Right lung (tissue), 2 donors: ENCODE measurements at regions not wholly inside any gene's neighbourhood (a gene's known extent, or its start where the extent isn't known, plus 50 kb on each side); places are given as distances from the start of the nearest gene placed in this dataset.

ENCODE experiments used
- DNase-seq, 2 donors: peaks; one replicate each; pipeline ENCODE4 v3.0.0-alpha.2; 2013

DNA sequence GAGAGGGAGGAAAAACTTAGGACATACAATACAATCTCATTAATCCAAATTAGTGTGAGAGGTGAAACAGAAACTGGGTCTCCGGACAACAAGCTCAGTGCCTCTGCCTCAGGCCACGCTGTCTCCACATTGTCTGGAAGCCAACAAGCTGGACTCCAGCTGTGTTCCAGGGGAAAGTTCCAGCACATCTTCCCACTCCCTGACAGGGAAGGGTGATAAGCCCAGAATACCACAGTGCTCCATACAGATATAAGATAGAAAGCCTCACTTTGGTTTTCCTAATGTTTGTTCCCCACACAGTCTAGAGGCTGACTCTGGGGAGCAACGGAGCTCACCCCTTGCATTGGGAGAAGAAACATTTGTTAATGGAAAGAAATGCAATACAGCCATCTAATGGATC, 117.1 kb upstream of the SPTLC3 start:
- no peak for DNase-seq

DNA sequence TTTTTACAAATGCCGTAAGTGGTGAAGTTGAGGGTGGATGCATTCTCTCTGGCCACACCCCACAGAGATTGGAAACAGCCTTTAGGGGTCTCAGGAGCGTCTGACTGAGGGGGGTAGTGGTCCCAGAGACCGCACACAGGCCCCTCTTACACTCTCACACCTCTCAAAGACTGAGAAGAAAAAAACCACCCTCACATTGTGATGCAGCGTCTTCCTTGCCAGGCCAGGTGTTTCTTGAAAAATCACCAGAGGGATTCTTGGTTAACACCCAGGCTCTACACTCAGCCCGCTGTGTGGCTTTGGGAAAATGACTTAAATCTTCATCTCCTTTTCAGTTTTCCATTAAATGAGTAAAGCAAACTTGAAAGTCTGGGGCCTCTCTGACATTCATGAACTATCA, 115.8 kb upstream of the SPTLC3 start:
- no peak for DNase-seq

DNA sequence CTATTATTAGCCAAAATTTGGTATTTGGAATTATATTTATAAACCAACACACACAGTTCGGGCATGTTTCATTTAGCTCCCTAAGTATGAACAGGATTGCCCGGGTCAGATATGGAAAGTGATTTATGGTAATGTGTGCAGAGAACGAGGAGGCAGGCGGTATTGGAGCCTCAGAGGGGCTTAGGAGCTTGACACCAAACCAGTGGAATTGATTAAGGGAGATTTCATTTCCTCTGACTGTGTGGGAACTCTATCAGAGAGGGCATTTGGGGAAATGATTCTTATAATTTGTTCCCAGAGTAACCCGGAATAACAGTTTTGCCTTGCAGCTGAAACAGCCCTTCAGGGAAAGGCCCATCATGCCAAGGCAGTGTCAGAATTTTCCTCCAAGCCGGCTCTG, 115.1 kb upstream of the SPTLC3 start:
- DNase-seq: no peak

DNA sequence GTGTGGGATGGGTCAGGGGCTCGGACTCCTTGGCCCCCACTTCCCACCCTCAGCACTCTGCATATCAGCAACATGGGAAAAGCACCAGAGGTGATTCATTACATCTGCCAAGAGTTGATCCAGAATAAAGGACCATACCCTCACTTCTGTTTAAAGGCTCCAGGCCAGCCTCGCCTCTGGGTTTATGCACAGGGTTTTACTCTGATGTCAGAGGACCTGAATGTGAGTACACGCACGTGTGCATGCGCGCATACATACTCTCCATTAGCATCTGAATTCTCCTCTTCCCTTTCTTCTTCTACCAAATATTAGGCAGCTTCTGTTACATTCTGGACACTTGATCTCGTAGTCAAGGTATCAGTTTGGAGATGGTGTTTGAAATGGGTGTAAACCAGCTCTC, 114.7 kb upstream of the SPTLC3 start:
- DNase-seq: no peak

DNA sequence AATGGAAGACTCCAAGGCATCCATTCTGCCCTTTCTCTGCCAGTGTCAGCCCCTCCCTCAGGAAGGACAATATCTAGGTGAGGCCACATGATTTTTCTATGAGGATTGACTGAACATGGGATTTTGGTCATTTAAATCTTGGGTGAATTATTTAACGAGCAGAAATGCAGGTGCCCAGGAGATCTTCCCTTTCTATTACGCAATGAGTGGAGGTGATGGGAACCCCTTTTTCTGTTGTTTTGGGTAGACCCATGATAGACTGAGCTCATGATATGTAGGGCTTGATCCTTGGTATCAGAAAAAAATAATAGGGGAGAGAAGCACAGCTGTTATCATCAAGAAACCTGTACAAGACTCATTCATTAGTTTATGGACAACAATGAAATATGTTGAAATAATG, 112.6 kb upstream of the SPTLC3 start:
- DNase-seq: no peak

DNA sequence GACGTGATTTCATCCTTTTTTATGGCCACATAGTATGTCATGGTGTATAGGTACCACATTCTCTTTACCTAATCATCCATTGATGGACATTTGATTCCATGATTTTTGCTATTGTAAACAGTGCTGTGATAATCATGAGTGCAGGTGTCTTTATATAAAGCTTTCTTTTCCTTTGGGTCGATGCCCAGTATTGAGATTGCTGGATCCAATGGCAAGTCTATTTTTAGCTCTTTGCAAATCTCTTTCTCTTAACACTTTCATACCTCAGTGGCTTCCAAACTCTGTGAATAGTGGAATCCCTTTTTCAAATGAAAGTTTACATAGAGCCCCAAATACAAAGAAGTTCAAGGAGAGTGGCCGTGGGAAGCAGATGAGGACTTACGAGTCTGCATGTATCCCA, 105.8 kb upstream of the SPTLC3 start:
- DNase-seq: no peak

DNA sequence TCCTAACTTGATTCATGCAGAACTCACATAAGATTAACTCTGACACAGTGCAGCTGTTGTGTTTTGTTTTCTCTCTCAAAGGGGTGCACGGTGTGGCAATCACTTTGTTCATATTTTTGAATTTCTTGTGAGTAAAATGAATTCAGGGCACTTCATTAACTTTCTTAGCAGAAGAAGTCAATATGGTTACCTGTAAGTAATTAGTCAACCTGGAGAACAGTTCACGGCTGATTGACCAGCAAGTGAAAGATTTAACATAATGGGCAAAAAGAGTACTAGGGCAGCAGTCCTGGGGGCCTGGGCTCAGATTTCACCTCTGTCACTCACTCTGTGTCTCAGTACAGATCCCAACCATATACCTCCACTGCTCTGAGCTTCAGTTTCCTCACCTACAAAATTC, 102.4 kb upstream of the SPTLC3 start:
- no peak for DNase-seq

DNA sequence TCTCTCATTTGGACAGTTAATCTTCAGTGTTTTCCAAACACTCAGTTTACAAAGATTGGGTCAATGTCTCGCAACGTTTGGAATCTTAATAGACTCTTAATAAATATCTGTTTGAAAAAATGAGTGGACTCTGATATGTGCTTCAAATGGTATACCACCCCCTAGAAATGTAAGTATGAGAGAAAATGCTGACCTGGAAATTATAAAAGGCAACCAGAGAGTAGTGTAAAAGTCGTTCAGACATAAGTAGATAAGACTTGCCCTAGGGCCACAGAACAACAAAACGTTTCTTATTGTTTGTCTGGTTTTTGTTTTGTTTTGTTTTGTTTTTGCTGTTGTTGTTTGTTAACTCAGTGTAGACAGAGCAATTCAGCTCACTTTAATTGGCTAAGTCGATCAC, 97.4 kb upstream of the SPTLC3 start:
- no peak for DNase-seq

DNA sequence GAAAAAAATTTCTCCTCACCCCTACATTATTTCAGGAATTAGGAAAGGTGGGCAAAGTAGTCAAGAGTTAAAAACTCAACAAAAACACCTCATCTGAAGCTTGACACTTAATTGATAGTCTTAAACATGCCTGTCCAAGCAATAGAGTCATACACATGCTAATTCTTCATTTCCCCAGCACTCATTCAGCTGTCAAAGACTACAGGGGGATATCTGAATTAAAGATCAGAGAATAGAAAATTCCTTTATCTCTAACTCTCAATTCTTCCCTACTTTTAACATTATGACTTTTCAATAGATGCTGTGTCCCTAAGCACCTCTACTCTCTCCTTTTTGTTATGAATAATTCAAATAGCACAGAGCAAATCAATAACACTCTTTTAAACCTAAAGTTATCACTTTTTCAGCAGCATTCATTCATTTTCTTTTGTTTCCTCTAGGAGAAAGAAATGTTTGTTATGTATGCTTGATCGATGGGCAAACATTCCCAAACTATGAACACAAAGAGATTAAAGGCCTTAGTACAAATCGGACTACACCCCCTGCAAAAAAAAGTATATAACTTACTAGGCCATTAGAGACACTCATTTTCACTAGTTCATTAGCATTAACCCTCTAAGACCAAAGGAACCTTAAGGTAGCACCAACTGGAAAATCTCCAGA, 94.9 kb upstream of the SPTLC3 start:
- DNase-seq: no peak

DNA sequence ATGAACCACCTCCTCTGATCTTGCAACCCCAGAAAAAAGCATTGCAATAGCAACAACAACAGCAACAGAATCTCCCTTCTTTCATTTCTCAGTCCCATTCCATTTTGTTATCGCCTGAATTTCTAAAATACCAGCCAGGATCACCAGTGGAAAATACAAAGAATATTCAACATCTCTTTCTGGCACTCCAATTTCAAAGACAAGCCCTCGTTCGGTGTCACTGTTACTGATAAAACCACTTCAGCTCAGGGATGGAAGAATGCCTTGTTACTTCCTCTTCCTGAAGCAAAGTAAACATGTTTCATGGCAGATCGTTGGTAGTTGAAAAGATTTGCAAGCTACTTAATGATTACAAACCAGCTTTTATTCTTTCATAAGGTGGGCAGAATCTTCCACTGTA, 94.0 kb upstream of the SPTLC3 start:
- no peak for DNase-seq

DNA sequence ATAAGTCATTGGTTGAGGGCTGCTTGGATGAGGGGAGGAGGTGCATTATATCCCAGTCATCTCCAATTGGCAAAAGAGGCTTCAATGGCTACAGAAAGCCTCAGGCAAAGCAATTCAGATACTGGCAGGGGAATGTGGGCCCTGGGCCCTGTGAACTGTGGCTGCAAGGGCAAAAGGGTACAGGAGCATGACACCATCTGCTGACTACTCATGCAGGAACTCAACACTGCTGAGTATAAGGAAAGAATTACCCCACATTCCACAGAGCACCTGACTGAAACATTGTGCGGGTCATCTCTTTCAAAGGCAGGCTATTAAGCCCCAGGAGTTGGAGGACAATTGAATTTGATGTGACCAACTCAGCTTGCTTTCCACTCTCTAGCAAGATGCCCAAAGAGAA, 92.1 kb upstream of the SPTLC3 start:
- DNase-seq: no peak

DNA sequence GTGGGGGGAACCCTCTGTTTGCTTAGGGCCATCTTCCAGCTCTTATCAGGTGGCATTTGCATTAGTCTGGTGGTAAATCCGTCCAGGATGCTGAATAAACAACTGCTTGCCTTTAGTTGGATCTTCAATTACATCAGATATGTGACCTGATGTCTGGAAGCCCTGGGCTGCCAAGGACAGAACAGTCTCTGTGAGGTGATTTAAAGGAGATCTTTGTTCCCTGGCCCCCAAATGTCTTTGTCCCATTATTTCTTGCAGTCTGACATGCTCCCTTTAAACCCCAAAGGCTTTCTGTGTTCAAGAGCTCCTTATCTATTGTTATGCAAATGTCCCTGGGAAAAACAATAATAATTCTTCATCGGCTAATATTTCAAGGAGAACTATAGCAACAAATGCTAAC, 84.6 kb upstream of the SPTLC3 start:
- DNase-seq: no peak

DNA sequence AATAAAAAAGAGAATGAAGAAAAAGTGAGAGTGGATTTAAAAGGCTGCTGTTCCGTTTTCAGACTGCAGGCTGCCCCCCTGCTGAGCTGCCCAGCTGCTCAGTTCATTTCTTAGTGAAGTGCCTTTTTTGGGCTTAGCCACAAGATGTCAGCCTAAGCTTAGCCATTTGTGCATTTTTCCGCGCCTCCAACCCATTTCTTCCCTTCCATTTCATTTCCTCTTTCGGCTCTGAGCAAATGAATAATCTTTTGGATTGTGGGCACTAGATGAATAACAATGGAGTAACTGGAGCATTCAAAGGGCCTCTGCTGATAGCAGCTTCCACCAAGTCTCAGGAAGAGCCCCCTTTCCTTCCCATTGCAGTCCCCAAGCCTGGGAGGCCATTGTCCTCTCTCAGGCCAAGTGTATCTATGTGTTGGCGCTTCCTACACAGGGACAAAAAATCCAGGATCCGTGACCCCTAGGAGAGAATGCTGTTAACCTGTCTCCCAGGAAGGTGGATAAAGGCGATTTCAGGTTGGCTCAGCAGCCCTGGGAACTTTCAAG, 83.5 kb upstream of the SPTLC3 start:
- peak; percentile 61 to 73 for DNase-seq

DNA sequence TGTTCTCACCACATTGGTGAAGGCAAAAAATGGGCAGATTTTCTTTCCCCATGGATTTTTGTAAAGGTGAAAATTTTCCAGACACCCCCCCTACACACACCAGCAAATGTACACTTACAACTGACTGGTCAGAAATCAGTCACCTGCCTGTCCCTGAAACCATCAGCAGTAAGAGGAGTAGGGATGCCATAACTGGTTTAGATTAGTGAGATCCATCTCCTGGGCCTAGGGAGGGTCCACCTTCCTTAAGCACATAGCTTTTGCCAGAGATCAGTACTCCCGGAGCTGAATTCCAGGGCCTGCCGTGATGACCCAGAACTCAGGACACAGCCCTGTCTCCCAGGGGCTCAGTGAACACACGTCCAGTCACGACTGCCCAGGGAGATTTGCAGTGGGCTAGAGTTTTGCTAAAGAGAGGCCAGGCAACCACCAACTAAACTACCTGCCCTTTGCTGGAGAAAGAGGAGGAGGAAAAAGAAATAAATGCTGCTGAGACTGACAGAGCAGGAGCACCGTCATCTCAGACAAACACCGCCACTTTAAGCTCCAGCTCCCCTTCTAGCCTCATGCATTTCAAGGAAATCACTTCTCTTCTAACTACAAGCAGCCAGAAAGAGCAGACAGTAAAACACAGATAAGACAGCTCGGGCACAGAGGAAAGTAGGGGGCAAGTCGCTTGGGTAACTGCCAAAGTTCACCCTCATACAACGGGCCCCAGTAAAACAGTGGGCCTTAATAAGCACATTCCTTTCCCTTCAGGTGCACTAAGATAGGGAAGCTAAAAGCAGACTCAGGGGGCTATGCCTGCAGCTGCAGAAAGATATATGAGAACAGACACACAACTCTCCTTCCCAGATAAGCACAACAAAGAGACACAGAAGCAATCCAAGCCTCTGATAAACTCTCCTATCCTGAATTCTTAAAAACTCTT, 82.6 kb upstream of the SPTLC3 start:
- DNase-seq: no peak

DNA sequence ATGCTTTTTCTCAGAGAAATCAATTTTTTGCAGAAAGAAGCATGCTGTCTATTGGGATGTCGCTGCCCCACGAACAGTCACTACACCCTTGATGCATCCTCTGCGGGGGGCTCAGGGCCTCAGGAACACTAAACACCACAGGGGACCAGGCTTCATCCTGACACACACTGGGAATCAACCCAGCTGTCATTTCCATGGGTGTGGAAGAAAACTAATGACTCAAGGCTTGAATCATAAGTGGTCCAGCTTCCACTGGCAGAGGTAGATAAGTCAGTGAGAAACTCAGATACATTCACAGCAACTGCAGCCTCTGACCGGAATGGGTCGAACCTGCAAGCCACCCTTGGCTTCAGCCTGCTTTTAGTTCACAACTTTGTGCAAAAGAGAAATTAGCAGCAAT, 81.3 kb upstream of the SPTLC3 start:
- no peak for DNase-seq

DNA sequence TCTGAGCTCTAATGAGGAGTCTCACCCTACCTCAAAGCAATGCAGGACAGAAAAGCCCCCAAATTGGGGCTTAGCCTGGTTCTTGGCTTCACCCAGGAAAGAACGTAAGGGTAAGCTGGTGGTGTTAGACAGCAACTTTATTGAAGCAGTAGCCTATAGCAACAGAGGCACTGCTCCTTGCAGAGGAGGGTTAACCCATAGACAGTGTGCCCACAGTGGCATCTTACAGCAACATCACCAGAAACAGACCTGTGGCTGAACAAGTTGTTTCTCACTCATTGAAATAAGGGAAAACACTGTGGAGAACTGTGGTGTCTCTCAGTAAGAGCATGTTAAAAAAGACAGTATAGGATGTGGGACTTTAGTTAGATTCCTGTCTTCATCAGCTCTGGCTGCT, 80.4 kb upstream of the SPTLC3 start:
- no peak for DNase-seq

DNA sequence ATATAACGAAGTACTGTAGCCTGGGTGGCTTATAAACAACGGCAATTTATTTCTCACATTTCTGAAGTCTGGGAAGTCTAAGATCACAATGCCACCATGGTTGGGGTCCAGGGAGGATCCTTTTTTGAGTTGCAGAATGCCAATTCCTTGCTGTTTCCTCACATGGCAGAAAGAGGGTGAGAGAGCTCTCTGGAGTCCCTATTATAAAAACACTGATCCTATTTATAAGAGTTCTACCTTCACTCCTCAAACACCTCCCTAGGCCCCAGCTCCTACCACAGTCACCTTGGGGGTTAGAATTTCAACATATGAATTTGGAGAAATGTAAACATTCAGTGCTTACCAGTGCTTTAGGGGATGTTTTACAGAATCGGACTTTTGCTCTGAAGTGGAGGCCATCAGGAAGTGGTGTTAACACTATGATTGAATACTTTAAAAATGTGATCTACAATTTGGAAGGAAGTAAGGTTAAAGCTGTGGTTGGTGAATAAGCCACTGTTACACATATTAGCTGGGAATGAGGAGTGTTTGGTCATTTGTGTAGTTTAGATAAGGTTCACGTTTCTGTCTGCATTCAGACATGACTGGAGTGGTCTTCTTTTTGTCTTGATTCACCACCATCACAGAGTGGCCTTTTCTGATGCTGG, 79.9 kb upstream of the SPTLC3 start:
- DNase-seq: no peak

DNA sequence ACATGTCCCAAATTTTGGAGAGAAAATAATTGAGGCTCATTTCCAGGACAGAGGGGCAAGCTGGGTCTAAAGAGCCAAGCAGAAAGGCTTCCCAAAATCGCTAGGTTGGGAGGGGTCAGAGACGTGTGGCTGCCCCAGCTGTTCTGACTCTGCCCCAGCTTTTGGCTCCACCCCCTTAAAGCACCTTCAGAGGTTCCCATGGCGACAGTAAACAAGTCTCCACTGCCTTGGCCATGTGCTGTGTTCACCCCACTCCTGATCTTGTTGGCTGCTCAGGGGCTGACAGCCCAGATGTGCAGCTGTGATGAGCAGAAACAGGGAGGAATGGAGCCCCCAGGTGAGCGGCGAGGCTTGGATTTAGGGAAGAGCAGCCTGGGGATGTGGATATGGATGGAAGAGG, 72.8 kb upstream of the SPTLC3 start:
- no peak for DNase-seq

DNA sequence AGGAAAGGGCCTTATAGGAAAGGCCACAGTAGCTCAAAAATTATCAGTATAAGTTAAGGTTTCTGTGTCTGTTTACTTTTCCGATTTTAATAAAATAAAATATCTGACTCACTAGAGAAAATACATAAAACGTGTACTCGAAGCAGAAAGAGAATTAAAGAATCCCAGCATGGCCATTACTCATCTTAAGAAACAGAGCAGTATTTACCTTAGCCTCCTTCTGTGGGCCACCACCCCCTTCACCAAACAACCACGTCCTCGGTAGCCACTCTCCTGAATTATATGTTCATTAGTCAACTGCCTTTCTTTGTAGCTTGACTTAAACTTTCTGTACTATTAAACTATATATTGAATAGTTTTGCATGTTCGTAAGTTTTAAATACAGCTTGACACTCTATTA, 72.2 kb upstream of the SPTLC3 start:
- no peak for DNase-seq

DNA sequence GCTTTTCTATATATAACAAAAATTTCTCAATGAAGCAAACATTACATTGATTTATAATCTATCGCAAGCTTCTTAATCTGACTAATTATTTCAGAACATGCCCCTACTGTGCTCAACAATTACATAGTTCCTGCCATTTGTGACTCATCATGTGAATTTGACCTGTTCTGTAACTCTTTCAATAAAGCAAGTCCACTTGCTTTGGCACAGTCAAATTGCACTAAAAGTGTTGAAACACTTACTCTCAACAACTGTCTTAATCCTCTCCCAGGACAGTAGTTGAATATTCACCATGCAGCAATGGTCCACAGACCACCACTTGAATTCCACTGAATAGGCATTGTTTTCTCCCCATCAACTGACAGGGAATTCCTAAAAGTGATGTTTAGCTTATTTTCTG, 67.7 kb upstream of the SPTLC3 start:
- no peak for DNase-seq

DNA sequence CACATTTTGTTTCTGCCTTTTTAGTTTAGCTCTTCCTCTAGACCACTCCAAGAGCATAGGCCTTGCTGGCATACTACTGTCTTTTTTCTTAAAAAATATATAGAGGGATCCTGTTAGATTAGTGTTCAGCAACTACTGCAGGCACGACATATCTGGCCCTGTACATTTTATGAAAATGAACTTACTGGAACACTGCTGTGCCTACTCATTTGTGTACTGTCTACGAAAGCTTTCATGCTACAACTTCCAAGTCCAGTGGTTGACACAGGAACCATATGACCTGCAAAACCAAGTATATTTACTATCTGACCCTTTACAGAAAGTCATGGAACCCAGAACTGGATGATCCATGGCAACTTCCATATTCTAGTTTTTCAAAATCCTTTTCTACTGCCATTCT, 66.6 kb upstream of the SPTLC3 start:
- DNase-seq: no peak

DNA sequence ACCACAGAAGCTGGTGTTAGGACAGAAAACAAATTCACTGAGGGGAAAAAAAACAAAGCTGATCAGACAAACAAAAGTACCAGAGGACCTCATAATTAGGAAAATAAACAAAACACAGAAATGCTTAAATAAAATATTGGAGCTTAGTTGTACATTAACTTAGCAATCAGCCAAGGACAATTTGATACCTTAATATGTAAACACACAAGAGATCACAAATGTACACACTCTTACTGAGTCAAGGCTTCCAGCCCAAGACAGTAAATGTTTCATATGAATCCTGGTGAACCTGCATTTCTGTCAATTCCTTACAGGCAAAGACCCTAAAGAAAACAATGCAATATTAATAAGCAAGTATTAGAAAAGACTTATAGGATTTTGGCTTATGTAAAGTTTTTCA, 62.0 kb upstream of the SPTLC3 start:
- no peak for DNase-seq

DNA sequence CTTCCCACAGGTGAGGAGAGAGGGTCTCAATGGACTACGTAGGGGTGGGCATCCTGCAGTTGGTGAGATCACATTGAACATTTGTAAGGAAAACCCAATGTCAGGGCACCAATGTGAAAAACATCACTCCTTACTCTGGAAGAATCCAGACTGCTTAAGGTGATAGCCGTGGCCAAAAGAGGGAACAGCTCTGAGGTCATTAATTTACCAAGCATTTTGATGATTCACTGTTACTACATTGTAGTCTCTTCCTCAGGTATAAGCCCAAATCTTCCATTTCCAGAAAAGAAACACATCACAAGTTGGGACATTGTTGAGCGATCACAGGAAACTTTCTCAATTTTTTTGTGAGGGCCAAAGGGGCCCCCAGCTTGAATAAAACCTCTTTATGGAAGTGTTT, 61.1 kb upstream of the SPTLC3 start:
- DNase-seq: no peak
